ENCODE measurements at regions not wholly inside any gene's neighbourhood (a gene's known extent, or its start where the extent isn't known, plus 50 kb on each side); places are given as distances from the start of the nearest gene placed in this dataset.

DNA sequence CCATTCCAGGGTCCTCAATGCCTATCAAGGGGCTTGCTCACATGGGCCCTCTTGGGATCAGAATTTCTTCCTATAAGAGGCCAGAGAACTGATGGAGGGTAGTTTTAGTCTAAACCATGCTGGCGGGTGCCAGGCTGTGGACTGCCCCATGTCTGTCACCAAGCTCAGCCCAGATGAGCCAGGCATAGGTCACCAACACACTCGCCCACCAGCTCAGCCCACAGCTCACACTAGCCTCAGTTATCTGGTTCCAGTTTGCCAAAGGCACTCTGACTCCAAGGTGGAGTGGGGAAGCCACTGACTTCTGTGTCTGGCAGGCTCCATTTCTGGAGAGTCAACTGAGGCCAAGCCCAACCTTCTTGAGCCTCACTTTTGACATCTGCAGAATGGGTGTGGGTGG is 50.7 kb upstream of the INSYN1 start:
- no peaks in the 10 kb centered on the region for H3K36me3 Mint-ChIP-seq (ENCODE audit: insufficient read depth, unreplicated experiment)
- DNase-seq, result no peak
- H3K27me3 ChIP-seq (replicated peaks; ENCODE audit: control insufficient read depth, insufficient read depth, low read length), result no peaks in the 10 kb centered on the region
- no TSS peak for BruUV-seq (replicated peaks)
- H3K27ac Mint-ChIP-seq (ENCODE audit: unreplicated experiment), result no peak overlapping the region
- H3K9me3 Mint-ChIP-seq (ENCODE audit: unreplicated experiment), result no peaks in the 10 kb centered on the region
- CTCF ChIA-PET, result no interaction called here
- H3K4me1 Mint-ChIP-seq (ENCODE audit: low read depth, unreplicated experiment), result peaks cover 6% of the 10 kb centered on the region
- no peaks in the 10 kb centered on the region for H3K9me3 ChIP-seq
- H3K4me1 ChIP-seq, result no peaks in the 10 kb centered on the region
- intact Hi-C loops (cut with micrococcal nuclease; ENCODE audit: unreplicated experiment), result no loop called here
- TF ChIP-seq, protein P1, sequence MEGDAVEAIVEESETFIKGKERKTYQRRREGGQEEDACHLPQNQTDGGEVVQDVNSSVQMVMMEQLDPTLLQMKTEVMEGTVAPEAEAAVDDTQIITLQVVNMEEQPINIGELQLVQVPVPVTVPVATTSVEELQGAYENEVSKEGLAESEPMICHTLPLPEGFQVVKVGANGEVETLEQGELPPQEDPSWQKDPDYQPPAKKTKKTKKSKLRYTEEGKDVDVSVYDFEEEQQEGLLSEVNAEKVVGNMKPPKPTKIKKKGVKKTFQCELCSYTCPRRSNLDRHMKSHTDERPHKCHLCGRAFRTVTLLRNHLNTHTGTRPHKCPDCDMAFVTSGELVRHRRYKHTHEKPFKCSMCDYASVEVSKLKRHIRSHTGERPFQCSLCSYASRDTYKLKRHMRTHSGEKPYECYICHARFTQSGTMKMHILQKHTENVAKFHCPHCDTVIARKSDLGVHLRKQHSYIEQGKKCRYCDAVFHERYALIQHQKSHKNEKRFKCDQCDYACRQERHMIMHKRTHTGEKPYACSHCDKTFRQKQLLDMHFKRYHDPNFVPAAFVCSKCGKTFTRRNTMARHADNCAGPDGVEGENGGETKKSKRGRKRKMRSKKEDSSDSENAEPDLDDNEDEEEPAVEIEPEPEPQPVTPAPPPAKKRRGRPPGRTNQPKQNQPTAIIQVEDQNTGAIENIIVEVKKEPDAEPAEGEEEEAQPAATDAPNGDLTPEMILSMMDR (IDR thresholded peaks at IDR 0.05; ENCODE audit: insufficient read depth in 1 of 2, low read depth in 1 of 2, low read length in 1 of 2, severe bottlenecking in 1 of 2, unreplicated experiment in 1 of 2), result no peak
- H3K36me3 ChIP-seq (ENCODE audit: control insufficient read depth, insufficient read depth, low read length), result no peaks in the 10 kb centered on the region
- no peak overlapping the region for H3K4me3 ChIP-seq (ENCODE audit: low read depth, low read length)
- no peak overlapping the region for H3K4me3 Mint-ChIP-seq (ENCODE audit: unreplicated experiment)
- POLR2A ChIA-PET, result no interaction called here
- H3K27me3 Mint-ChIP-seq (ENCODE audit: insufficient read depth, unreplicated experiment), result no peaks in the 10 kb centered on the region

DNA sequence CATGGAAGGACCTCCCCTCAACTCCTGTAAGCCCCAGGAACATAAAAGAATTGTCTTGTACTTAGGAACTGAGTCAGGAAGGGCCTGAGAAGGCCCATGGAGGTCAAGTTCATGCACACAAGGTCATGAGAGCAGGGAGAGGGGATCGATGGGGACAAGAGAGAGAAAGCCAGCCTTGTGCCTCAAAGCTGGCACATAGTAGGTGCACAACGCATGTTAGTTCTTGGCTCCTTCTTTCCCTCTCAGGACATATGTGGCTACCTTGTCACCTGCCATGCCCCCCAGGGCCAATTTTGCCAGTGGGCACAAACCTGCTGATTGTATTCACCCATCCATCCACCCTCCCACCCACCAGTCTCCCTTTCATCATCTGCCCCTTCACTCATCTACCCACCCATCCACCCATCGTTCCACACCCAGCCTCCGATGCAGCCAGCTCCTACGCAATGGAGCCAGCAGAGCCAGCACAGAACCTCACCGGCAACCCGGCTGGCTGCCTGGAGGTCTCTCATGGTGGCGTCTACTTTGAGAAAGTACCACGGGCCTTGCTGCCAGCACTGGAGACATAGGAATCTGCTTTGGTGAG is 52.4 kb upstream of the INSYN1 start:
- Histone ChIP-seq H3K27me3 (replicated peaks; ENCODE audit: control insufficient read depth, insufficient read depth, low read length) (no peaks in the 10 kb centered on the region; the same call in 1 of the 2 replicates), H3K9me3 (no peaks in the 10 kb centered on the region), H3K36me3 (ENCODE audit: control insufficient read depth, insufficient read depth, low read length) (no peaks in the 10 kb centered on the region), H3K4me1 (no peaks in the 10 kb centered on the region), H3K4me3 (ENCODE audit: low read depth, low read length) (no peak overlapping the region)
- ChIA-PET POLR2A (no interaction called here), CTCF (no interaction called here)
- DNase-seq, result no peak
- no TSS peak for BruUV-seq (replicated peaks)
- TF ChIP-seq, protein P1 (IDR thresholded peaks at IDR 0.05; ENCODE audit: insufficient read depth in 1 of 2, low read depth in 1 of 2, low read length in 1 of 2, severe bottlenecking in 1 of 2, unreplicated experiment in 1 of 2), result no peak
- no peaks in the 10 kb centered on the region for H3K36me3 Mint-ChIP-seq (ENCODE audit: insufficient read depth, unreplicated experiment)
- H3K27me3 Mint-ChIP-seq (ENCODE audit: insufficient read depth, unreplicated experiment), result no peaks in the 10 kb centered on the region
- H3K4me3 Mint-ChIP-seq (ENCODE audit: unreplicated experiment), result no peak overlapping the region
- H3K4me1 Mint-ChIP-seq (ENCODE audit: low read depth, unreplicated experiment), result peaks cover 6% of the 10 kb centered on the region
- H3K27ac Mint-ChIP-seq (ENCODE audit: unreplicated experiment), result no peak overlapping the region
- no peaks in the 10 kb centered on the region for H3K9me3 Mint-ChIP-seq (ENCODE audit: unreplicated experiment)
- intact Hi-C loops (cut with micrococcal nuclease; ENCODE audit: unreplicated experiment), result no loop called here

DNA sequence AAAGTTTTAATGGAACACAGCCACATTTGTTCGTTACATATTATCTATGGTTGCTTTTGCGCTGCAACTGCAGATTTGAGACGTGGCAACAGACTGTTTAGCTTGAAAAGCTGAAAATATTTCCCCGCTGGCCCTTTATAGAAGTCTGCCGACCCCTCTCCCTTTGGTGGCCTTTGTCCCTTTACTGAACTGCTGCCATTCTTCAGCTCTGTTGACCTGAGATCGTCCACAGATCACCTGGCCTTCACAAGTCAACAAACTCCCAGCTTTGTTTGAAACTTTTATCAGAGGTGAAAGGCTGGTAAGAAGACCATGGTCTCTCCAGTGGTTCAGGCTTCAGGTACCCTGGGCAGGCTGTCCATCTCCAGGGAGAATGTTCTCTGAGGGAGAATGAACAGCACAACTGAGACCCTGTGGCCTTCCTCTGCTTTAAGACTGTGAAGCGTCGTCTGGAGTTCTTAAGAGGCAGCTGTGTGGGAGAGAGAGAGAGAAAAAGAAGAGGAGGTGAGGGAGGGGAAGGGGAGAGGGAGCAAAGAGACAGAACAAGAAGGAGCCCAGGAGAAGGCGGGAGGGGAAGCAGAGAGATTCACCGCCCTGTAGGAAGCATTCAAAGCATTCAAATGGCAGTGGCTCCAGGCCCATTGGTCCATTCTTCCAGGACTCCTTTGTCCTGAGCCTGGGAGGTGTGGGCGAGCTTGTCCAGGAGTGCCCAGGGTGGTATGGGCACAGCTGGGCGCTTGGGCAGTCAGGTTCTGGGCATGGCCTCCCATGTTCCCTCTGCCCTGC is 53.7 kb upstream of the INSYN1 start:
- DNase-seq, result no peak
- no TSS peak for BruUV-seq (replicated peaks)
- TF ChIP-seq, protein P1 (IDR thresholded peaks at IDR 0.05; ENCODE audit: insufficient read depth in 1 of 2, low read depth in 1 of 2, low read length in 1 of 2, severe bottlenecking in 1 of 2, unreplicated experiment in 1 of 2), result no peak
- Histone ChIP-seq H3K27me3 (replicated peaks; ENCODE audit: control insufficient read depth, insufficient read depth, low read length) (no peaks in the 10 kb centered on the region; the same call in 1 of the 2 replicates), H3K36me3 (ENCODE audit: control insufficient read depth, insufficient read depth, low read length) (no peaks in the 10 kb centered on the region), H3K4me1 (no peaks in the 10 kb centered on the region), H3K4me3 (ENCODE audit: low read depth, low read length) (no peak overlapping the region), H3K9me3 (no peaks in the 10 kb centered on the region)
- H3K27me3 Mint-ChIP-seq (ENCODE audit: insufficient read depth, unreplicated experiment), result no peaks in the 10 kb centered on the region
- H3K9me3 Mint-ChIP-seq (ENCODE audit: unreplicated experiment), result no peaks in the 10 kb centered on the region
- intact Hi-C loops (cut with micrococcal nuclease; ENCODE audit: unreplicated experiment), result no loop called here
- H3K4me1 Mint-ChIP-seq (ENCODE audit: low read depth, unreplicated experiment), result peaks cover 6% of the 10 kb centered on the region
- POLR2A ChIA-PET, result no interaction called here
- no peak overlapping the region for H3K4me3 Mint-ChIP-seq (ENCODE audit: unreplicated experiment)
- H3K36me3 Mint-ChIP-seq (ENCODE audit: insufficient read depth, unreplicated experiment), result no peaks in the 10 kb centered on the region
- H3K27ac Mint-ChIP-seq (ENCODE audit: unreplicated experiment), result no peak overlapping the region
- CTCF ChIA-PET, result interaction anchor here (0.6 kb wide), 1 partner anchor 154 kb away, joined by 3 read pairs; no protein-coding TSS in a partner anchor

All from Caco-2 (cell line).